Spleen (tissue), 7 donors: ENCODE measurements at regions not wholly inside any gene's neighbourhood (a gene's known extent, or its start where the extent isn't known, plus 50 kb on each side); places are given as distances from the start of the nearest gene placed in this dataset.

Experiments
- POLR2A ChIP-seq, 3 donors: fragments of 450-650 bp; IDR thresholded peaks; one replicate each; pipeline ENCODE4 v1.5.1; 2017; ENCODE audit warnings: antibody characterized with exemption in 3 of 3, mild to moderate bottlenecking in 1 of 3
- TF ChIP-seq, protein P1 (sequence below), 11 experiments: fragments of 200-600 bp in 7 of 11; fragments of 450-650 bp in 4 of 11; sonication (generic) in 4 of 11; IDR thresholded peaks in 8 of 11; conservative IDR thresholded peaks in 3 of 11; 1 replicate in 7 of 11; 2 replicates in 4 of 11; pipeline versions ENCODE4 v1.4.0 to v1.8.0; 2016 to 2021; ENCODE audit warnings: antibody characterized with exemption in 11 of 11, inconsistent platforms in 4 of 11, mild to moderate bottlenecking in 1 of 11
- donor health status: DM: no; HTN: no; CAD: no; lungs with moderate emphysema.
- donor health status: DM: no; HTN: no; CAD: no.
- donor health status: DM: no; HTN: no; CAD: no.

GRCh38 chr7:83878614-83879013 is 229.7 kb upstream of the SEMA3E start:
- TF ChIP-seq, protein P1, sequence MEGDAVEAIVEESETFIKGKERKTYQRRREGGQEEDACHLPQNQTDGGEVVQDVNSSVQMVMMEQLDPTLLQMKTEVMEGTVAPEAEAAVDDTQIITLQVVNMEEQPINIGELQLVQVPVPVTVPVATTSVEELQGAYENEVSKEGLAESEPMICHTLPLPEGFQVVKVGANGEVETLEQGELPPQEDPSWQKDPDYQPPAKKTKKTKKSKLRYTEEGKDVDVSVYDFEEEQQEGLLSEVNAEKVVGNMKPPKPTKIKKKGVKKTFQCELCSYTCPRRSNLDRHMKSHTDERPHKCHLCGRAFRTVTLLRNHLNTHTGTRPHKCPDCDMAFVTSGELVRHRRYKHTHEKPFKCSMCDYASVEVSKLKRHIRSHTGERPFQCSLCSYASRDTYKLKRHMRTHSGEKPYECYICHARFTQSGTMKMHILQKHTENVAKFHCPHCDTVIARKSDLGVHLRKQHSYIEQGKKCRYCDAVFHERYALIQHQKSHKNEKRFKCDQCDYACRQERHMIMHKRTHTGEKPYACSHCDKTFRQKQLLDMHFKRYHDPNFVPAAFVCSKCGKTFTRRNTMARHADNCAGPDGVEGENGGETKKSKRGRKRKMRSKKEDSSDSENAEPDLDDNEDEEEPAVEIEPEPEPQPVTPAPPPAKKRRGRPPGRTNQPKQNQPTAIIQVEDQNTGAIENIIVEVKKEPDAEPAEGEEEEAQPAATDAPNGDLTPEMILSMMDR (IDR thresholded peaks at IDR 0.05 in 8 of 11, conservative IDR thresholded peaks at IDR 0.05 in 3 of 11): no peak
- TF ChIP-seq POLR2A (IDR thresholded peaks at IDR 0.05): no peak
